RKO (cell line): ENCODE measurements at regions not wholly inside any gene's neighbourhood (a gene's known extent, or its start where the extent isn't known, plus 50 kb on each side); places are given as distances from the start of the nearest gene placed in this dataset.
A peak's percentile ranks its signal among the peaks of the same experiment; 100 is the strongest.
"Not testable (repeated sequence)": the region's sequence is repeated elsewhere in the genome, so short reads cannot be mapped to it uniquely, and the experiment has no call there.

ENCODE experiments used
- DNase-seq: peaks from one replicate; pipeline ENCODE4 v3.0.0-alpha.2; 2016; ENCODE audit warnings: low spot score

GRCh38 chr5:107072440-107072839 lies 598.3 kb downstream of the EFNA5 start:
- no peak for DNase-seq

DNA sequence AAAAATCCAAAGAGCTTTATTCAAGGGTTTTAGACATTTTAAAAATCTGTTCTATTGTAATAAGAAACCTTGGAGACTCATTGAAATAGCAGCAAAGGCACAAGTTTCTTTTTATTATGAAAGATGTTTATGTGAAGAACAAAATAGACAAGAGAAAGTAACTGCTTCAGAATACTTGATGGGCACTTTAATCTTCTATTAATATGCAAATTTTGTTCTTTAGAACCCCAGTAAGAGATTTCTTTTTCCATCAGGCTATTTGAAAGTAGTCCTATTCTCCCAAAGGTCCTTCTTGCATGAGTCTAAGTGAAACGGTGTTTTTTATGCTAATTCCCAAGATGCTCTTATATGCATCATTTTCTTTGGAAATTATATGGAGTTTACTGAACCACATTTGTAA lies 602.0 kb downstream of the EFNA5 start:
- no peak for DNase-seq

DNA sequence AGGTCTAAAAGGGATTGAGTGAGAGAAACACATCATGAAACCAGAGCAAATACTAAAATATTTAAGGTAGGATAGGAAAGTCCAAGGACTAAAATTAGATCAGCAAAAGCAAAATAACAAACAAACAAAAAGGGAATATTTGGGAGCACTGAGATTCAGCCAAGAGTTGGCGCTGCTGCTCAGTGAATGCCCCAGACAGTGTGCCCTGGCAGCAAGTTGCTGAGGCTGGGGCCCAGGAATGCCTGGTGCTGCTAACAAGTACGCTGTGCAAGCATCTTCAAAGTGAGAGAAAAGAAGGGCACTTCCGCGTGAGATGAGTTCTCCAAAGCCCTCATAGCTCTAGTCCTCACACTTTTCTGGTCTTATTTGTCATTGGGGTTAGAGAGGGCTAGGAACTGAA lies 603.3 kb downstream of the EFNA5 start:
- DNase-seq: no peak

GRCh38 chr5:107063511-107063910 lies 607.2 kb downstream of the EFNA5 start:
- DNase-seq: peak; percentile 38

DNA sequence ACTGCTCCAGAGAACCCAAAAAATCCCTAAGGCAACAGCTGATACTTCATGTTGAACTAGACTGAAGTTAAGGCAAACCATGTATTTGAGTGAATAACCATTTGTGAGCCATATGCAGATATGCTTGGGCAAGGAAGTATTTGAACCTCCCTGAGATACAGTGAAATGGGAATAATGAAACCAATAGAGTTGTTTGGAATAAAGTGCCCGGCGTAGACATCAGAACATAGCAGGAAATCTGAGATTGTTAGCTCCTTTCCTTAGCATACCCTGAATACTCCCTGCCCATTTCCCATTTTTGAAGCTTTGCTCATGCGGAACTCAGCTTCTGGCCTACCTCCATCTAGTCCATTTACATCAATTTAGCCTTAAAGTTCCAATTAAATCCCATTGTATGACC lies 611.9 kb downstream of the EFNA5 start:
- no peak for DNase-seq

DNA sequence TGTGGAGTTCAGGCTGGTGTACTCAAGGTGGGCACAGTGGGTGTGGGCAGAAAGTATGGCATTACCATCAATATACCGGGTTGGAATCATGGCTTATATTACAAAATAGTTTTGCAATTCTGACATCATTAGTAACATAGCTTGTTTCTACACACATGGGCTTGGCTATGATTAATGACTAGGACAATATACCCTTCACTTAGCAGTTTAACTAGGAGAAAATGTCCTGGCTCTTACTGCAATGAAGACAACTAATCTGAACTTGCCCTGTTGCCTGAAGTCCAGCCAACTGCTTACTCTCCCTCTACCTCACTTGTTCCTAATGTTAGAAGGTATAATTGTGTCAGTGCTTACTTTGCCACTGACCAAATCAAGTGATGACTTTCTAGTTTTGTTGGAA lies 612.5 kb downstream of the EFNA5 start:
- DNase-seq: no peak

- DNase-seq: no peak
Observed at GRCh38 chr5:107056278-107056677, 614.5 kb downstream of the EFNA5 start.

DNA sequence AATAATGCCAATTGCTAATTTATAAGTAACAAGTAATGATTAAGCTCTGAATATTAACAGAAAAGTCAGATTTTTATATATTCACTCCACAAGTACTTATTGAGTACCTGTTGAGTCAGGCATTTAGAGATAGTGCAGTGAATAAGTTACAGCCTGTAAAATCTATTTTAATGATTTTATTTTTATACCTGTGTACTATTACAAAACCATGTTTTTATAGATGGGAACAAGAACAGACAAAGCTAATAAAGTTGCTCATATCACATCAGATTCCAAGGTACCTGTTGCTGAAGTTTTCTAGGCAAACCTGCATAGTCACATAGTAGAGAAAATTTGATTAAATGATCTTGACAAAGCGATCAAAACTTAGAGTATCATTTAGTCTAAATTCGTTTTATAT lies 623.7 kb downstream of the EFNA5 start:
- DNase-seq: no peak

- no peak for DNase-seq
Observed at GRCh38 chr5:107043665-107044064, 627.1 kb downstream of the EFNA5 start.

GRCh38 chr5:107040907-107041306 lies 629.8 kb downstream of the EFNA5 start:
- no peak for DNase-seq

DNA sequence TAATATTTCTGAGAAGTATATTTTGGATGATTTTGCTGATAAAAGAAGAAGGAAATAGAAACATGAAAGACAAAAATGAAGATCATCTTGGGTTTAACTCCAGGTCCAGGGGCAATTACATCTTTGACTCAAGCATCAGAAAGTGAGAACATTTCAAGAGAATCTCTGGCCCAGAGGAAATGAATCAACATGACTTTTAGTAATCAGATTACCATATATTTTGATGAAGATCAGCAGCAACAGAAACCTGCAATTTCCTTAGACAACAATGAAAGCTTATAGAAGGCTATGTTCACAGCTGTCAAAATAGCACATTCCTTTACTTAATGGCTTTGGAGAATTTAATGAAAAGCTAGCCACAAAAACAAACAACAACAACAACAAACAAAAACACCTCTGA lies 638.1 kb downstream of the EFNA5 start:
- DNase-seq: no peak

DNA sequence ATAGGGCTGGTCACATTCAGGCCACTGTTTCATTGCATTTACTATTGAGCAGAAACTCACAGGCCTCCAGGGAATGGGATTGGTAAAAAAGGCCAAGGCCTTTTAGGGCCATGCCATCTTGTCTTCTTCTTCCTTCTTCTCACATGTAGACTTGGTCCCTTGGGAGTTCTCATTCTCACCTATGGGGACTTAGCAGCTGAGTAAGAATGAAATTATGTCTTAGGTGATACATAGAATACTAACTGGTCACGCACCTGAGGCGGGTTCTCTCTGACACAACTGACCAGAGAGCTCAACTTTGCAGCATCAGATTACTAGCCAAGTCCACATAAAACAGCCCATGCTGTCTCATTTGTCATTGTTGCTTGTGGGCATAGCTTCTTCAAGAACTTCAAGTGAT lies 641.8 kb downstream of the EFNA5 start:
- DNase-seq: no peak

GRCh38 chr5:107025712-107026497 lies 644.8 kb downstream of the EFNA5 start:
- DNase-seq: no peak

DNA sequence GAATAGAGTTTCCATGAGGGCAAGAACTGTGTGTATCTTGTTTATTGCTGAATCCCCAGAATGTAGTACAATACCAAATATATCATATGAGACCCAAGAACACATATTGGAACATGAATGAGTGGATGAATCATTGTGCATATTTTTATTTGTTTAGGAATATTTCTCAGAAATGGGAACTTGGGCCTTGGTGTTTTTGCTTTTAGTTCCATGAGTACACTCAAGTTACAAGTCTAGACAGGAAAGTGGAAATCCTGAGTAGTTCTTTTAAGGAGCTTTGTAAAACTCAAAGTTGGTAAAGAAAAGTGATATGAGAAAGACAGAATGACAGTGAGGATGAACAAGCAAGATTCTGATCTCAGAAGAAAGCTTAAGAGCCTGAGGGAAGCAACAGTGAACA lies 647.0 kb downstream of the EFNA5 start:
- no peak for DNase-seq

GRCh38 chr5:107021575-107021974 lies 649.2 kb downstream of the EFNA5 start:
- no peak for DNase-seq

DNA sequence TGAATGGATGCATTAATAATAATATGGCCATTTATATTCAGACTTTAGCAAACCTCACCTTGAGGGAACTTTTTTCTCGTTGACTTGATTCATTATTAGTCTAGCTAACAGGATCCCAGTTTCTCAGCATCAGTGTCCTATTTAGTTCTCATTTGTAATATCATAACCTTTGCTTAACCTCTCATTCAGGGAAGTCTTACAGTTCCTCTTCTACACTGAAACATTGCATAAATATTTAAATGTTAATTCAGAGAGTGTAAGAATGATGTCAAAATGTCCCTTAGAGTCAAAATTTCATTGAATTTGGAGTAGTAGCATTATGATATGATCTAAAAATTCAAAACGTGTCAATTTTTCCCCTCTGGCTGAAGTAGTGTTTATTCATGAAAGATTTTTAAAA lies 650.1 kb downstream of the EFNA5 start:
- DNase-seq: no peak

GRCh38 chr5:107017616-107018015 lies 653.1 kb downstream of the EFNA5 start:
- no peak for DNase-seq

DNA sequence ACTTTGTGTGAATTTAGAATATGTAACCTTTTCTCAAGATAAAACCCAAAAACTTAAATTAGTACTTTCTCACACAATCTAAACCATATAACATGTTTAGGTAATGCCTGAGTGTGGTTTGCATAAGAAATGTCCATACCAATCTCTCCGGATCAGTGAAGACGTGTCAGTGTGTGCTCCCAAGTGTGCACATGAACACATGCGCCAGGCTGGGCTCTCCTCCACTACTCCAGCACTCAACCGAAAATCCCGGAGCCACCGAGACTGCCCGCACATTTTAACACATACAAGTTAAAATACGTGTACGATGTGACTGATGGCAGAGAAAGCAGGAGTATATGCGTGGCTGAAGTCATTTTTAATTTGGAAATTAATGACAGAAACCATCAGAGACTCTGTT lies 658.4 kb downstream of the EFNA5 start:
- no peak for DNase-seq

DNA sequence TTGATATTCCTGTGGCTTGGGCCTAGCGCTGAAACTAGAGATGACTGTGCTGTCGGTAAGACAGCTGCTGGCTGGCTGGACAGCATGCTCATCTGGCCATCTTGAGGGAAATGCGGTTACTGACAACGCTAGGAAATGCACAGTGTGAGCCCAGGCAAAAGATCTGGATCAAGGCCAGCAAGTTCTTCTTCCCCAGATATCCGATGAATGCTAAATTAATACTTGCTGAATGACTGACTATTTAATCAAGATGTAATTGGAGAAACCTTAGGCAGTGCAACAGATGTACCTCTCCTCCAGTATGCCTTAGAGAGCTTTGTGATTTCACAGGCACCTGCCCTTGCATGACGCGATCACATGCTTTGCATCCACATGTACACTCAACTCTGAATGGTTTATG lies 659.1 kb downstream of the EFNA5 start:
- DNase-seq: no peak

DNA sequence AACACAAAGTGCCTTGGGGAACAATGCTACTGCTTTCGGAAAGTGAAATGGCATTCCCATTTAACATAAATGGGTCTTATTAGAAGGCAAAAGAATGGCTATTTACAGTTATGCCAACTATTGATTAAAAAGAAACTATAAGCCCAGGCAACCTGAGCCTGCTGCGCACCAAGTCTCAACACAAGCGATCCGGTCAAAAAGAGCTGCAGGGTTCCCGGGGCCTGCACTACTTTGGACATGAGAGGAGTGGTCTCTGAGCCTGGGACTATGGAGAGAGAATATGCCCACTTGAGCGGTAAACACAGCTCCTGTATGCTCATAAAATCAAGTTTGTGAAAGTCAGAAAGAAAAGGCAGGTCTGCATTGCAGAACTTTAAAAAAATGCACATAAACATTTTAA lies 660.7 kb downstream of the EFNA5 start:
- DNase-seq: no peak

GRCh38 chr5:107005653-107006052 lies 665.1 kb downstream of the EFNA5 start:
- DNase-seq: no peak

DNA sequence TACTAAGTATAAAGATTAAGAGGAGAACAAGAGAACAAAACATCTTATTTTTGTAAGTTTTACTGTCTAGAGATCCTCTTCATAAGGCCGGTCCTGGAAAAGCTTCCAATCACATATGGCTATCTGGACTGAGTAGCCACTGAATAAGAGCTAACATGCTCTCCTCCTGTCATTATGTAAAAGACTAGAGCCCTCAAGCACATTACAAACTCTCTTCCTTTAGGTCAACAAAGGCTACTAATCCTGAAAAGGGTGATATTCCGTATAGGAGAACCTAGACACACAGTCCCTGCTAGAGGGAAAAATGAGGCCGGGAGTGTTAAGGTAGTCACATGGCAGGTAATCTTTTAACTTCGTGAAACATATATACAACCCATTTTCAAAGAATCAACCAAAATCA lies 665.6 kb downstream of the EFNA5 start:
- no peak for DNase-seq

GRCh38 chr5:107002115-107002514 lies 668.6 kb downstream of the EFNA5 start:
- no peak for DNase-seq

DNA sequence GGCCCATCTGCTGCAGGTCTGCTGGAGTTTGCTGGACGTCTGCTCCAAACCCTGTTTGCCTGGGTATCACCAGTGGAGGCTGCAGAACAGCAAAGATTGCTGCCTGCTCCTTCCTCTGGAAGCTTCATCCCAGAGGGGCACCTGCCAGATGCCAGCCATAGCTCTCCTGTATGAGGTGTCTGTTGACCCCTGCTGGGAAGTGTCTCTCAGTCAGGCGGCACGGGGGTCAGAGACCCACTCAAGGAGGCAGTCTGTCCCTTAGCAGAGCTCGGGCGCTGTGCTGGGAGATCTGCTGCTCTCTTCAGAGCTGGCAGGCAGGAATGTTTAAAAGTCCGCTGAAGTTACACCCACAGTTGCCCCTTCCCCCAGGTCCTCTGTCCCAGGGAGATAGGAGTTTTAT lies 671.2 kb downstream of the EFNA5 start:
- not testable (repeated sequence) for DNase-seq
